Keratinocyte (primary cell): ENCODE measurements at regions not wholly inside any gene's neighbourhood (a gene's known extent, or its start where the extent isn't known, plus 50 kb on each side); places are given as distances from the start of the nearest gene placed in this dataset.

Experiments
- DNase-seq: peaks from one replicate; pipeline ENCODE4 v3.0.0-alpha.2; 2011; ENCODE audit warnings: low read depth, missing footprints, low spot score
- FAIRE-seq: peaks from 2 replicates; lab custom pipeline; 2011; peaks lifted over from hg19 to GRCh38; lab: Jason Lieb, UNC
- H2AFZ ChIP-seq: 2 replicates; pipeline ENCODE4 v1.6.0; 2012; ENCODE audit warnings: low read length, control low read depth, inconsistent platforms; ENCODE audit not compliant: control insufficient read depth
- H3K27ac ChIP-seq: 2 replicates; pipeline ENCODE4 v1.5.1; 2011; ENCODE audit warnings: low read length; ENCODE audit not compliant: control insufficient read depth, insufficient read depth
- H3K27me3 ChIP-seq: 3 replicates; pipeline ENCODE4 v1.6.0; 2011; ENCODE audit warnings: low read length; ENCODE audit not compliant: control insufficient read depth, insufficient read depth; ENCODE audit errors: extremely low read depth
- H3K36me3 ChIP-seq, 2 experiments: 2 replicates in 1 of 2; 3 replicates in 1 of 2; pipeline ENCODE4 v1.5.1; 2011; ENCODE audit warnings: low read length in 2 of 2, mild to moderate bottlenecking in 1 of 2; ENCODE audit not compliant: control insufficient read depth in 2 of 2, insufficient read depth in 2 of 2; ENCODE audit errors: extremely low read depth in 1 of 2
- H3K4me1 ChIP-seq: 3 replicates; pipeline ENCODE4 v1.5.1; 2011; ENCODE audit warnings: low read length; ENCODE audit not compliant: control insufficient read depth, insufficient read depth; ENCODE audit errors: extremely low read depth
- H3K4me2 ChIP-seq: 3 replicates; pipeline ENCODE4 v1.6.0; 2011; ENCODE audit warnings: low read depth, low read length; ENCODE audit not compliant: control insufficient read depth, insufficient read depth; ENCODE audit errors: extremely low read depth
- H3K4me3 ChIP-seq, 3 experiments: fragments of 200-600 bp in 1 of 3; sonication (generic) in 1 of 3; 2 replicates in 2 of 3; 3 replicates in 1 of 3; pipeline ENCODE4 v1.5.1; 2011 to 2016; ENCODE audit warnings: low read length in 3 of 3, mild to moderate bottlenecking in 3 of 3, control low read depth in 2 of 3, inconsistent platforms in 1 of 3, low read depth in 1 of 3, mixed read lengths in 1 of 3, mixed run types in 1 of 3, moderate library complexity in 1 of 3; ENCODE audit not compliant: control insufficient read depth in 2 of 3, insufficient read depth in 2 of 3; ENCODE audit errors: extremely low read depth in 1 of 3
- H3K79me2 ChIP-seq: 2 replicates; pipeline ENCODE4 v1.6.0; 2012; ENCODE audit warnings: low read length; ENCODE audit not compliant: control insufficient read depth, insufficient read depth
- H3K9ac ChIP-seq: 3 replicates; pipeline ENCODE4 v1.6.0; 2011; ENCODE audit warnings: low read length; ENCODE audit not compliant: control insufficient read depth, insufficient read depth; ENCODE audit errors: extremely low read depth
- H3K9me1 ChIP-seq: 3 replicates; pipeline ENCODE4 v1.6.0; 2011; ENCODE audit warnings: low read length; ENCODE audit not compliant: control insufficient read depth, insufficient read depth; ENCODE audit errors: extremely low read depth
- H3K9me3 ChIP-seq: 2 replicates; pipeline ENCODE4 v1.5.1; 2012; ENCODE audit warnings: low read depth, low read length; ENCODE audit not compliant: control insufficient read depth
- H4K20me1 ChIP-seq: 3 replicates; pipeline ENCODE4 v1.6.0; 2011; ENCODE audit warnings: low read length; ENCODE audit not compliant: control insufficient read depth, insufficient read depth; ENCODE audit errors: extremely low read depth
- CTCF ChIP-seq, 3 experiments: IDR thresholded peaks in 1 of 3; conservative IDR thresholded peaks in 1 of 3; optimal IDR thresholded peaks in 1 of 3; 2 replicates in 2 of 3; 3 replicates in 1 of 3; pipeline versions ENCODE3 to v1.5.1; 2011; ENCODE audit warnings: low read length in 3 of 3, mild to moderate bottlenecking in 3 of 3, moderate library complexity in 2 of 3, control low read depth in 1 of 3, inconsistent platforms in 1 of 3; ENCODE audit not compliant: insufficient read depth in 2 of 3; ENCODE audit errors: extremely low read depth in 1 of 3
- EZH2 ChIP-seq: IDR thresholded peaks from one replicate; pipeline ENCODE4 v1.6.1; 2012; ENCODE audit warnings: inconsistent platforms, mild to moderate bottlenecking, low read length, moderate library complexity
- dilution Hi-C: fragments of 300-500 bp; cut with MboI; formaldehyde crosslinking; loops from one replicate; pipeline ENCODE4 v1.7.0; 2020; ENCODE audit warnings: low sequenced_read_pairs; ENCODE audit not compliant: extremely low pct_ligation_motif_present

GRCh38 chr13:94952787-94953186 is 240.4 kb upstream of the SOX21 start:
- H3K4me1 ChIP-seq: no peaks in the 10 kb centered on the region
- no peak overlapping the region for H3K4me3 ChIP-seq
- no peaks in the 10 kb centered on the region for H3K9me1 ChIP-seq
- dilution Hi-C loops: no loop called here
- TF ChIP-seq CTCF (optimal IDR thresholded peaks at IDR 0.05 in 1 of 3, IDR thresholded peaks at IDR 0.05 in 1 of 3, conservative IDR thresholded peaks at IDR 0.05 in 1 of 3; ENCODE audit: extremely low read depth in 1 of 3, insufficient read depth in 2 of 3, low read length in 3 of 3) (no peak), EZH2 (no peak)
- H3K4me2 ChIP-seq: no peak overlapping the region
- FAIRE-seq: no peak
- H3K9me3 ChIP-seq: no peaks in the 10 kb centered on the region
- DNase-seq: no peak
- H3K79me2 ChIP-seq: no peaks in the 10 kb centered on the region
- no peak overlapping the region for H2AFZ ChIP-seq
- H3K27me3 ChIP-seq: no peaks in the 10 kb centered on the region
- no peaks in the 10 kb centered on the region for H4K20me1 ChIP-seq
- no peak overlapping the region for H3K9ac ChIP-seq
- H3K27ac ChIP-seq: no peak overlapping the region
- H3K36me3 ChIP-seq: no peaks in the 10 kb centered on the region

GRCh38 chr13:94950303-94950702 is 238.0 kb upstream of the SOX21 start:
- Histone ChIP-seq H3K4me2 (no peak overlapping the region), H3K27me3 (no peaks in the 10 kb centered on the region), H3K79me2 (no peaks in the 10 kb centered on the region), H3K9ac (no peak overlapping the region), H3K4me3 (no peak overlapping the region), H2AFZ (no peak overlapping the region), H3K27ac (no peak overlapping the region), H3K9me1 (no peaks in the 10 kb centered on the region), H3K36me3 (no peaks in the 10 kb centered on the region), H4K20me1 (no peaks in the 10 kb centered on the region), H3K9me3 (no peaks in the 10 kb centered on the region), H3K4me1 (no peaks in the 10 kb centered on the region)
- DNase-seq (no peak), FAIRE-seq (no peak)
- dilution Hi-C loops: no loop called here
- TF ChIP-seq CTCF (optimal IDR thresholded peaks at IDR 0.05 in 1 of 3, IDR thresholded peaks at IDR 0.05 in 1 of 3, conservative IDR thresholded peaks at IDR 0.05 in 1 of 3; ENCODE audit: extremely low read depth in 1 of 3, insufficient read depth in 2 of 3, low read length in 3 of 3) (no peak), EZH2 (no peak)
